Upper lobe of right lung (tissue), 1 donor: ENCODE measurements at regions not wholly inside any gene's neighbourhood (a gene's known extent, or its start where the extent isn't known, plus 50 kb on each side); places are given as distances from the start of the nearest gene placed in this dataset.

ENCODE experiments used
- ATAC-seq: fragments of 200-7000 bp; cut with Tn5 transposase; one replicate; pipeline ENCODE4 v1.9.1; 2020; ENCODE audit warnings: mild to moderate bottlenecking, moderate library complexity
- DNase-seq: peaks from one replicate; pipeline ENCODE4 v3.0.0-alpha.2; 2020
- H3K27ac ChIP-seq: fragments of 200-600 bp; one replicate; pipeline ENCODE4 v1.8.0; 2022
- H3K27me3 ChIP-seq: fragments of 200-600 bp; one replicate; pipeline ENCODE4 v1.8.0; 2022; ENCODE audit warnings: mild to moderate bottlenecking
- H3K36me3 ChIP-seq: fragments of 200-600 bp; one replicate; pipeline ENCODE4 v1.8.0; 2022
- H3K4me1 ChIP-seq: fragments of 200-600 bp; one replicate; pipeline ENCODE4 v1.8.0; 2022
- H3K4me3 ChIP-seq: fragments of 200-600 bp; one replicate; pipeline ENCODE4 v1.8.0; 2022; ENCODE audit warnings: mild to moderate bottlenecking
- H3K9me3 ChIP-seq: fragments of 200-600 bp; one replicate; pipeline ENCODE4 v1.8.0; 2022
- CTCF ChIP-seq: fragments of 200-600 bp; IDR thresholded peaks from one replicate; pipeline ENCODE4 v1.8.0; 2022; ENCODE audit warnings: antibody characterized with exemption
- intact Hi-C: fragments of 100-400 bp; cut with DNase I; formaldehyde crosslinking; loops from one replicate; pipeline ENCODE4 v1.11.0; 2022
- donor health status: DM: no; HTN: yes; CAD: no; lungs with severe emphysema.

GRCh38 chr5:33229216-33229615 is 211.5 kb upstream of the TARS1 start:
- DNase-seq (no peak), ATAC-seq (no peak)
- Histone ChIP-seq H3K36me3 (no peaks in the 10 kb centered on the region), H3K4me1 (no peaks in the 10 kb centered on the region), H3K4me3 (no peak overlapping the region), H3K27me3 (no peaks in the 10 kb centered on the region), H3K9me3 (no peaks in the 10 kb centered on the region), H3K27ac (no peak overlapping the region)
- intact Hi-C loops = no loop called here
- no peak for TF ChIP-seq CTCF

GRCh38 chr5:33230467-33231078 is 210.2 kb upstream of the TARS1 start:
- no peak overlapping the region for H3K4me3 ChIP-seq
- H3K27ac ChIP-seq = no peak overlapping the region
- DNase-seq (no peak), ATAC-seq (peak; percentile 19)
- H3K9me3 ChIP-seq = no peaks in the 10 kb centered on the region
- intact Hi-C loops = no loop called here
- no peaks in the 10 kb centered on the region for H3K36me3 ChIP-seq
- no peak for TF ChIP-seq CTCF
- H3K27me3 ChIP-seq = no peaks in the 10 kb centered on the region
- H3K4me1 ChIP-seq = no peaks in the 10 kb centered on the region

- no peak for TF ChIP-seq CTCF
- no peak overlapping the region for H3K27ac ChIP-seq
These were observed 209.5 kb upstream of the TARS1 start for GRCh38 chr5:33231214-33231710.

GRCh38 chr5:33231935-33232334 is 208.8 kb upstream of the TARS1 start:
- Histone ChIP-seq H3K4me3 (no peak overlapping the region), H3K9me3 (no peaks in the 10 kb centered on the region), H3K27ac (no peak overlapping the region), H3K27me3 (no peaks in the 10 kb centered on the region), H3K4me1 (no peaks in the 10 kb centered on the region), H3K36me3 (no peaks in the 10 kb centered on the region)
- intact Hi-C loops = no loop called here
- ATAC-seq (no peak), DNase-seq (no peak)
- TF ChIP-seq CTCF = no peak

More at GRCh38 chr5:33231214-33231710, 209.5 kb upstream of the TARS1 start:
- Histone ChIP-seq H3K36me3 (no peaks in the 10 kb centered on the region), H3K4me3 (no peak overlapping the region), H3K27me3 (no peaks in the 10 kb centered on the region), H3K9me3 (no peaks in the 10 kb centered on the region), H3K4me1 (no peaks in the 10 kb centered on the region)
- intact Hi-C loops = no loop called here
- ATAC-seq (no peak), DNase-seq (no peak)

GRCh38 chr5:33232731-33233505 is 207.8 kb upstream of the TARS1 start:
- no peaks in the 10 kb centered on the region for H3K9me3 ChIP-seq
- intact Hi-C loops = no loop called here
- H3K27me3 ChIP-seq = no peaks in the 10 kb centered on the region
- DNase-seq = no peak
- no peak for TF ChIP-seq CTCF
- H3K27ac ChIP-seq = no peak overlapping the region
- H3K36me3 ChIP-seq = no peaks in the 10 kb centered on the region
- no peak for ATAC-seq
- no peak overlapping the region for H3K4me3 ChIP-seq
- H3K4me1 ChIP-seq = no peaks in the 10 kb centered on the region
